ENCODE measurements at regions not wholly inside any gene's neighbourhood (a gene's known extent, or its start where the extent isn't known, plus 50 kb on each side); places are given as distances from the start of the nearest gene placed in this dataset.

DNA sequence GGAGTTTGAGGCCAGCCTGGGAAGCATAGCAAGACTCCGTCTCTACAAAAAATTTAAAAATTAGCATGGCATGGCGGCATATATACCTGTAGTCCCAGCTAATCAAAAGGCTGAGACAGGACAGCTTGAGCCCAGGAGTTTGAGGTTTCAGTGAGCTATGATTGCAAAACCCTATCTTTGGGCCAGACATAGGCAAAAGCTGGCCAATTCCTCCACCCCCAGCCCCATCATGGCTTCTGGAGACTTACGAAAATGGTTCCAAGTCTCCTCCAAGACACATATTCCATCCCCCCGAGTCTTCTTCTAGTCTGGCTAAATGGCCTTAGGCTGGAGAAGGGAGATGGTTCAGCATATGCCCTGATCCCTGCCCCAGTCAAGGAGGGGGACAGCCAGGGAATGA lies 172.8 kb upstream of the HAAO start:
- no peak for TF ChIP-seq POLR2A (IDR thresholded peaks at IDR 0.05; ENCODE audit: low read depth, low read length)
- TF ChIP-seq POLR2AphosphoS5 (IDR thresholded peaks at IDR 0.05; ENCODE audit: low read depth, low read length): no peak
- TF ChIP-seq SPI1 (IDR thresholded peaks at IDR 0.05; ENCODE audit: low read depth, low read length): no peak
- TF ChIP-seq TAF1 (IDR thresholded peaks at IDR 0.05; ENCODE audit: low read depth, low read length): no peak
- TF ChIP-seq POU2F2 (IDR thresholded peaks at IDR 0.05; ENCODE audit: low read depth, low read length): no peak
